NCI-H1694 treated with DMSO at 0.1 percent for 48 hours (cell line): ENCODE measurements at regions not wholly inside any gene's neighbourhood (a gene's known extent, or its start where the extent isn't known, plus 50 kb on each side); places are given as distances from the start of the nearest gene placed in this dataset.

Experiments
- DNase-seq: peaks from one replicate; lab custom pipeline; 2025; lab: John Stamatoyannopoulos, UW

DNA sequence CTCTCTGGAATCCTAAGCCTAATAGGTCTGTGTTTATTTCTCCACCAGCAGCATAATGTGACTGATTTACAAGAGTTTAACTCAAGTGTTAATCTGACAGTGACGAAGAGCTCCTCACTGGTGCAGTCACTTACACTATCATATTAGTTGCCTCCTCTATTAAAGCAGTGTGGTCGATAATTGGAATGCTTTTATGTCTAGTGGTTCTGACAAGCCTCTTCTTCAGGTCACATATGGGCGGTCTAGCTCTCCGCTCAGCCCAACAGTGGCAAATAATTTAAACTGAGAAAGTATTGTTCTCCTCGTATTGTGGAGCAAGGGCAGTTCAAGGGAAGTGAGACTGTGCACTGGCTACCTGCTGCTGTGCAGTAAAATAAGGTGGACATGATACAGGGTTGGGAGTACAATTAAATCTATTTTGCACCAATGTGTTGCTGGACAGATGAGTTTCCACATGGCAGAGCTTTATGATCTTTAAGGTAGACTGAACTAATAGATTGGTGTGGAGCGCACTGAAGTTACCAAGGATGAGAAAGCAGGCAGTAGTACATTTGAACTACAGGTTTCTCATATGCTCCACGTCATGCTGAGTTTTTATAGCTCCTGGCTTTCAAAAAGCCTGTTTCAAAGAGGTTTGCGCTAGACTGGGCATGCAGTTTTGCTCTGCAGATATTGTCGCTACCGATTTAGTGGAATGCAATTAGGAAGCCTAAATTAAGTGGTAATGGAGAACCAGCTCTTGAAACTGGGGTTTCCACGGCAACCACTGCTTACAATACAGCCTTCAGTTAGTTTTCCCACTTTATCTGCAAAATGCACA is 151.7 kb upstream of the POU3F3 start:
- DNase-seq, result no peak

DNA sequence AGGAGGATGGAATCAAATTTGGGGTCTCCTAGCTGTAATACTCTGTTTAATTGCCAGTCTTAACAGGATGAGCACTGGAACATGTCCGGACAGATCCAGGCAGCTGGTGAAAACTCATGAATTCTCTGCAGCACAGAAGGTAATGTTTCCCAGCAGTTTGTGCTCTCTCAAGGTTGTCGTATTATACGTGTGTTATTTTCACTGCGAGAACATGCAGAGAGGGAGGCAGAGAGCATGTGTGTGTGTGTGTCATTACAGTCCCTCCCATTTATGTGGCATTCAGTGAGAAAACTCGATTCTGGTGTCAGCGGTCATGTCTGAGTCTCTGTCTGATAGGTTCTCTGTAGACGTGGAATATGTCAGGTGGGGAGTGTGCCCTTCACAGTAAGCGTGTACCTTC is 150.2 kb upstream of the POU3F3 start:
- DNase-seq, result no peak

DNA sequence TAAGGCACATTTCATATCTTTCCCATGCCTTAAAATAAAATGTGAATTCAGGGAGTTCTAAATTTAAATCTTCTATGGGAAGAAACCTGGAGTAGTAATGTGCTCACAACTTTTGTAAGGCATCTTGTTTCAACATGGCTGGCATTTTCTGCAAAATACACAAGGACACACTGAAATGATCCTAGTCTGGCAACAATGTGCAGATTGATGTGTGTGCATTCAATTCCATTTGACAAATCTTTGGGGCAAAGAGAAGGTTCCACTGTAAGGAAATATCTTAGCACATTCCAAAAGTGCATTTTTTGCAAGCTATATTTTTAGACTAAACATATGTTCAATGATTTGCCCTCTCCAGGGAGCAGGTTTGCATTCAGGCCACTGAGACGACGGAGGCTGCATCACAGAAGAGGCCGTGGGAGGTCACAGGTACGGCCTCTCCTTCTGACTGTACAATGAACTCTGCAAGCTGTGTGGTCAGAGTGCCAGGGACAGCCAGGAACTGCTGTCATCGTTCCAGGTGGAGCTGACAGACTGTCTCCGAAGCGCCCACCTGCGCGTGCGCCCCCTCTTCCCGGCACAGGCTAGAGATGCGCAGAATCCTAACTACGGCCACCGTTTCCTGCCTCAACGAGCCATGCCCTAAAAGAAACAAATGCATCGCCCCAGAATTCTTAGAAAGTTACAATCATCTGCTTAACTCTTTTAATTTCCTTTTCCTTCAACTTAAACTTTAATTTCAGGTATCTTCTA is 149.2 kb upstream of the POU3F3 start:
- DNase-seq, result no peak

- no peak for DNase-seq
Measured at GRCh38 chr2:104707056-104707455, 146.9 kb upstream of the POU3F3 start.

DNA sequence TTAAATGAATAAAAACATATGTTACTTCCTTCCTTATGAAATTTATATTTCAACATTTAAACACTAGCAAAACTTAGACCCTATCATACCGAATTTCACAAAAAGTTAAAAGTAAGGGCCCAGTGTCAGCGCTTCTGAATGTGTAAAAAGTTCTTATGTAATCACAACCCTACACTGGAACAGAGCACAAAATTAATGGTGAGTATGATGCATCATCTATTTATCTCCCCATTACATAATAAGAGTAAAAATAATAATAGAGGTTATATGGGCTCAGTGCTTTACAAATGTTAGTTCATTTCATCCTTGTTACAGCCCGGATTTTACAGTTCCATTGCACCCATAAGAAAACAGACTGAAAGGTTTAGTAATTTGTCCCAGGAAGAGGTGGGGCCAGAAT is 144.9 kb upstream of the POU3F3 start:
- DNase-seq, result no peak

DNA sequence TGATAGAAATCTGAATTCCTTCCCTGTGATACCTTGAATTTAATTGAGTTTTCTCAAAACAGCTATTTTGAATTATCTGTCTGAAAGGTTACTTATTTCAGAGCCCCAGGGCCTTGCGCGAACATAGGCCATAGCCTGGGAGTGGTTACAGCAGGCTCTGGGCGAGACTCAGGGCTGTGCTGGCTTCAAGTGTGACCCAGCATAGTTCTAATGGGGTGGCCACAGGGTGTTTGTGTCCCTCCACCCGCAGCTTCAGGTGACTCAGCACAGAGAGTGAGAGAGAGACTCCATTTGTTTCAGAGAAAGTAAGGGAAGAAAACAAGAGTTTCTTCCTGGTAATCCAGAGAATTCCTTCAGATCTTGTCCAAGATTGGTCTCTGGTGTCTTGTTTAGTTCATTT is 137.9 kb upstream of the POU3F3 start:
- DNase-seq, result no peak

DNA sequence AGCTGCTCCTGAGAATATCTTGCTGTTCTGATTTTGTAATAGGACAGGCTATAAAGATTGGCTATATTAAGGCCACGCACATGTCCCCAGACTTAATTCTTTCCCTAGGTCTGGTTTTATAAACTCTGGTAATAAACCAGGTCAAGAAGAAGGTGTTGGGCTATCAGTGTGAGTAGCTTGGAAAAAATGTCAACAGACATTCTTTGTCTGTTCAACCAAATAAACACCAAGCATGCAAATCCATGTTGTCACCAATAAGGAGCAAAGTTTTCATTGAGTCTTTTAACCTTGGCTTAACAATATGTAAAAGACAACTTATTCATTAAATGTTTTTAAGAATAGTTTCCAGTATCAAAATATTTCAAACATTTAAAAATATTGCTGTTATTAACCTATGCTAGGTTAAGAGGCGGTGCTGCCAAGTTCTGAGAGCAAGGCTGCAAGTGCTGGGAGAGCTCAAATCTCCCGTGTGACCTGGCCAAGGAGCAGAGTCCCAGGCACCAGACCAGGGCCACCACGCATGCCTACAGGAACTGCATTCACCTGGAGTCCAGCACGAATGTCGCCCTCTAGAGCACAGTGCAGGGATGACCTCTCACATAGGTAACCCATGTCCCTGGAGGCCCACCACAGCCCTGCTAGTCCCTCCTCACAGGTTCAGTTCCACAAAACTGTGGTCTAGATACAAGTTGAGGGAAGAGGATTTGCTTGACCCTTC is 120.5 kb upstream of the POU3F3 start:
- DNase-seq, result no peak

- DNase-seq, result no peak
Measured at GRCh38 chr2:104734937-104735586, 118.9 kb upstream of the POU3F3 start.

- no peak for DNase-seq
Measured at GRCh38 chr2:104736026-104736425, 117.9 kb upstream of the POU3F3 start.

GRCh38 chr2:104741860-104742259 is 112.1 kb upstream of the POU3F3 start:
- no peak for DNase-seq

GRCh38 chr2:104744537-104744936 is 109.4 kb upstream of the POU3F3 start:
- DNase-seq, result no peak

DNA sequence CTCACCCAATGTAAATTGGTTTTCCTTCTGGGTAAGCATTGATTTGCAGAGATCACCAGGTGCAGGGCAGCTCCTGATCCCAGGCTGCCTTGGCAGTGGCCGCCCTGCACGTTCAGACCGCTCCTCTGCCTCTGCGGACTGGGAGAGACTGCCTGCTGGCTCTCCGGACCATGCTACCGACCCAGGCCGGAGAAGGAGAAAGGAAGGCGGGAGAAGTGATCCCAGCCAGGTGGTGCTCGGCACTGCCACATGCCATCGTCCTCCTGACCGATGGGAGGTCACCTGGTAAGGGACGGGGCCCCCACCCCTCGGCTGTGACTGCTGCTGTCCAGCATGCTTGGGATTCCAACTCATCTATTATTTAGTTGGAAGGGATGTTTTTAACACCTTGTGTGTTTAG is 108.1 kb upstream of the POU3F3 start:
- no peak for DNase-seq

DNA sequence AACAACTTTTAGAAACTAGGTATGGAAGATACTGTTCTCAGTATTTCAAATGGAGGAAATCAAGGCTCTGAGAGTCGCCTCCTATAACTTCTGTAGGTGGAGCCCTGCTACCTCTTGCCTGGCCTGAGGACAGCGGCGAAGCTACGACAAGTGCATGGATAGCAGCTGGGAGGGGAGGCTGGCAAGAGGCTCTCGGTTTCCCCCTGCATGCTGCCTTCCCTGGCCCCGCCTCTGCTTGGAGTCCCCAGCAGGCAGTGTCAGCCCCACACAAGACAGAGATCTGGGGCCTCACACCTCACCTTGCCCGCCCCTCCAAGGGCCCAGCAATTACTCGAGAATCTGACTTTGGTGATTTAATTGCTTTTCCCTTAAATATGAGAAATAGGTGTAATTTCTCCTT is 107.6 kb upstream of the POU3F3 start:
- no peak for DNase-seq

DNA sequence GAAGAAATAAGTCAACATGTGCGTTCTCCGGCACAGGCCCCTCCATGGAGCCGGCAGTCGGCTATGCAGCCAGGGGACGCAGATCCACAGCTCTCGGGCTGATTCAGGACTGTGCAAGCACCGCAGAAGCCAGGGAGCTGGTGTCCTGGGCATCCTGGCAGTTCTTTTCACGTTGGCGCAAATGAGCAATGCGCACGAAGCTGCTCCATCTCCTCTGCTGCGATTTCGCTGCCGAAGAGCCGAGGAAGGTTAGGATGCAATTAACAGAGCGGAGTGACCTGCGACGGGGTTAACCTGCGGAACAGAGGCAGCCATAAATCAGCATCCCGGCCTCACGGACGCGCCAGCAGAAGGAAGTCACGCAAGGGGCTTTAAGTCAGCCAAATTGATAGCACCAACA is 107.1 kb upstream of the POU3F3 start:
- no peak for DNase-seq

DNA sequence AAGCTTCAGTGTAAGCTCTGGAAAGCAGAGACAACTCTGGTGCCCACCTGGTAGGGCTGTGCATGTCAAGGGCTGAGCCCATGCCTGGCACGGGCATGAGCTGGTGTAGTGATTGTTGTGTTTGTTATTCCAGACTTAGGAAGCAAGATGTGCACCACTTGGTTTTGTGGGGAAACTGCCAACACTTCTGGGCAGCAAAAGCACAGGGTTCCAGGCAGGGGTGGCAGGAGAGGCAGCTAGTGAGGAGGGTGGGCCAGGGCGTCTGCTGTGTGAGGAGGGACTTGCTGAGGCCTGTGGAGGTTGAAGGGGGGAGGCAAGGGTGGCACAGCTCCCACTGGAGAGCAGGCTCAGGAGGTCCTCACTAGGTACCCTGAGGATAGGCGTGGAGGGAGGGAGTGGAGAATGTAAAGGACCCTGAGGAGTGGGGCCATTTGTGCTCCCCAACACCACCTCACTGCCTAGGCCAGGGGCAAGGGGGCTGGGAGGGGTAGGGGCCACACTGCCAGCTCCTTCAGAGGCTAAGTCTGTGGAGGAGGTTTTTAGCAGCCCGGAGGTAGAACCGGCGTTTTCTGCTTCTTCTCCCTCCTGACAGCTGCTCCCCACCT is 104.0 kb upstream of the POU3F3 start:
- no peak for DNase-seq

DNA sequence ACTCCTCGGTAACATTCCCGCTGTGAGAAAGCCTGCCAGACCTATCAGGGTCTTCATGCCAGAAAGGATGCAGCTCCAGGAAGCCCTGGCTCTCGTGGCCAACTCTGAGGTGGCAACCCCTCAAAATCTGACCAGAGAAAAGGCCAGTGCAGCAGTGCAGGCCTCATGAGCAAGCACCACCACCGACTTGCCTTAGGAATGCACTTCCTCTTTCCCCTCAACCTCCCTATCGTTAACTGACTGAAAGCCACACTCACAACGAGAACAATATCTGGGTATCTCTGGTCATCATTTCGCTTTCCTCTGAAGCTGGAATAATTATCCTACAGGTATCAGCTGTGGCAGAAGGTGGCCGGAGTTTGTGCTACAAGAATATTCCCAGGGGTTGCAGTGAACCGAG is 101.4 kb upstream of the POU3F3 start:
- no peak for DNase-seq

- no peak for DNase-seq
Measured at GRCh38 chr2:104755026-104755878, 98.7 kb upstream of the POU3F3 start.

GRCh38 chr2:104756118-104756517 is 97.8 kb upstream of the POU3F3 start:
- no peak for DNase-seq

- DNase-seq, result no peak
Measured at GRCh38 chr2:104757056-104757455, 96.9 kb upstream of the POU3F3 start.

GRCh38 chr2:104758199-104758620 is 95.7 kb upstream of the POU3F3 start:
- no peak for DNase-seq

DNA sequence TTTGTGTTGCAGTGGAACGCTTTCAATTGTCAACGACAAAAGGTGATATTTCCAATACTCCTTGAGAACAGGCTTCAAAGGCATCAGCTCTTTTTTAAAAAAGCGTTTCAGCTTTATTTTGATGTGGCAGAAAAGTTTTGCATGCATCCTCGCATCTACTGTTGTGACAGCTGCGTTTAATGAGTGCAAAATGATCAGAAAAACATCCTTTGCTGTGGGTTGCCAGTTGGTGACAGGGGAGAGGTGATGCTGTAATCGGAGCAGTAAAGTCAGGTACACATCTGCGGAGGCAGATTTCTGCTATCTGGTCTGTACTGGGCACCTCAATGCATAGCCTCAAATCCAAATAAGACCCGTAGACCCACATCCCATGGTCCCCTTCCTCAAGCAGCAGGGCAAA is 91.9 kb upstream of the POU3F3 start:
- DNase-seq, result no peak
